HG03064 (cell line): ENCODE measurements at regions not wholly inside any gene's neighbourhood (a gene's known extent, or its start where the extent isn't known, plus 50 kb on each side); places are given as distances from the start of the nearest gene placed in this dataset.

Experiments
- ATAC-seq: cut with Tn5 transposase; IDR thresholded peaks from one replicate; pipeline ENCODE4 v1.9.1; 2021; ENCODE audit warnings: low read depth; ENCODE audit not compliant: unreplicated experiment

GRCh38 chr1:229186373-229187056, 84.4 kb upstream of the RAB4A start:
- peak; percentile 98 for ATAC-seq

GRCh38 chr1:229190057-229190575, 80.8 kb upstream of the RAB4A start:
- no peak for ATAC-seq

GRCh38 chr1:229191066-229191674, 79.7 kb upstream of the RAB4A start:
- ATAC-seq: no peak

- no peak for ATAC-seq
These were observed 78.9 kb upstream of the RAB4A start for GRCh38 chr1:229192031-229192430.

- no peak for ATAC-seq
These were observed 78.1 kb upstream of the RAB4A start for GRCh38 chr1:229192853-229193252.

GRCh38 chr1:229194096-229194495, 76.8 kb upstream of the RAB4A start:
- ATAC-seq: no peak

- ATAC-seq: no peak
These were observed 75.7 kb upstream of the RAB4A start for GRCh38 chr1:229195246-229195645.

- no peak for ATAC-seq
These were observed 74.3 kb upstream of the RAB4A start for GRCh38 chr1:229196404-229197264.

GRCh38 chr1:229197265-229197585, 73.7 kb upstream of the RAB4A start:
- no peak for ATAC-seq

- ATAC-seq: no peak
These were observed 71.4 kb upstream of the RAB4A start for GRCh38 chr1:229199261-229200243.

GRCh38 chr1:229203030-229203751, 67.7 kb upstream of the RAB4A start:
- no peak for ATAC-seq

GRCh38 chr1:229203991-229204632, 66.8 kb upstream of the RAB4A start:
- no peak for ATAC-seq

GRCh38 chr1:229204921-229205777, 65.8 kb upstream of the RAB4A start:
- no peak for ATAC-seq

GRCh38 chr1:229205854-229206253, 65.1 kb upstream of the RAB4A start:
- ATAC-seq: no peak

GRCh38 chr1:229207916-229208315, 63.0 kb upstream of the RAB4A start:
- ATAC-seq: no peak

- ATAC-seq: no peak
These were observed 62.4 kb upstream of the RAB4A start for GRCh38 chr1:229208481-229208880.

GRCh38 chr1:229209386-229209785, 61.5 kb upstream of the RAB4A start:
- ATAC-seq: no peak

- ATAC-seq: no peak
These were observed 61.1 kb upstream of the RAB4A start for GRCh38 chr1:229209816-229210215.
